ENCODE measurements at regions not wholly inside any gene's neighbourhood (a gene's known extent, or its start where the extent isn't known, plus 50 kb on each side); places are given as distances from the start of the nearest gene placed in this dataset.

DNA sequence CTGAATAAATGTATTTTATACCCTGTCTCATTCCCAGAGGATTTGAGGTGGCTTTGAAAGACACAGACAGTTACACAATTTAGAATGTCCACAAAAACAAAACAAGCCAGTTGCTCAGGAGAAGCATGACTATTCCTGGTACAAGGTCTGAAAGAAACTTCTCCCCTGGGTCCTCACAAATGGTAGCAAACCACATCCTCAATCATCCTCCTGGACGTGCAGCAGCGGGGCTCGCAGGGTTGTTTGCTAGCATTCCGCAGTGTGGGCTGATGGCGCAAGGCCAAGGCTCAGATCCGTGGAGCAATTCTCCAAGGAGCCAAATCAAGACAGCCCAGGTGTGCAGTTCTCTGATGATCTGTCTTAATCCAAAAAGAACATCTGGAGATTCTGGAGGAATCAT, 210.3 kb downstream of the ACTL7B start:
- no peak overlapping the region for H3K4me3 Mint-ChIP-seq
- no peaks in the 10 kb centered on the region for H3K27me3 Mint-ChIP-seq
- DNase-seq: no peak
- H3K4me1 Mint-ChIP-seq: no peaks in the 10 kb centered on the region
- H3K9me3 Mint-ChIP-seq: no peaks in the 10 kb centered on the region
- CTCF ChIA-PET: interaction anchor here (0.7 kb wide), 1 partner anchor 1428 kb away, joined by 3 read pairs; no protein-coding TSS in a partner anchor
- H3K27ac Mint-ChIP-seq: no peak overlapping the region
- no peaks in the 10 kb centered on the region for H3K36me3 Mint-ChIP-seq

DNA sequence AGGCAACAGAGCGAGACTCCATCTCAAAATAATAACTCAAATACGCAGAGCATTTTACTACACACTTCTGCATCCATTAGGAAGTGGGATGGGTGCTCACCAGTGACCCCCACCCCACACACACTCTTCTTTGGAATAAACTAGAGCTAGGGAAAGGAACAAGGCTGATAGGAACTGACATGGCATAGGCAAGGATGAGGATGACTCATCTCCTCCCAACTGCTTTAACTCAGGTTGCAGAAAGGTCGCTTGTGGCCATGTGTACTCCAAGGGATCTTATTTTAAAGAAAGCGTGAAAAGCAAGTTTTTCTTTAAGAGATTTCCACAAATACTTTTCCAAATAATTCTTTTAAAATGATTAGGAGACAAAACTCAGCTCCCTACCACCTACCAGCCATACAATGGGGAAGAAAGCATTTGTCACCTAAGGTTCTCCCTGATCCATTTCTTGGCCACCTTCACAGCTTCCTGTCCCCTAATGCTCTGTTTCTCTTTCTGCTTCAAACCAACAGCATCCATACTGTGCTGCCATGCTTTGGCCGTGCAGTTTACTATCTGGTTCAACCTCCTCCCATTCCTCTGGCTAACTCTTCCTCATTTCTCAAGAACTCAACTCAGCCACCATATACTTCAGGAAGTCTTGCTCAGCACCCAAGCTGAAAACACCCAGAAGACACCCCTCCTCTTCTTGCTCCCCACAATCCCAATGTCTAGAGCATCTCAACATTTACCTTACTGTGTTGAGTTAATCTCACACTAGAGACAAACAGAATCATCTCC, 211.9 kb downstream of the ACTL7B start:
- Mint-ChIP-seq H3K9me3 (no peaks in the 10 kb centered on the region), H3K4me1 (no peaks in the 10 kb centered on the region), H3K36me3 (no peaks in the 10 kb centered on the region), H3K27ac (no peak overlapping the region), H3K27me3 (no peaks in the 10 kb centered on the region), H3K4me3 (no peak overlapping the region)
- DNase-seq: no peak
- CTCF ChIA-PET: no interaction called here

DNA sequence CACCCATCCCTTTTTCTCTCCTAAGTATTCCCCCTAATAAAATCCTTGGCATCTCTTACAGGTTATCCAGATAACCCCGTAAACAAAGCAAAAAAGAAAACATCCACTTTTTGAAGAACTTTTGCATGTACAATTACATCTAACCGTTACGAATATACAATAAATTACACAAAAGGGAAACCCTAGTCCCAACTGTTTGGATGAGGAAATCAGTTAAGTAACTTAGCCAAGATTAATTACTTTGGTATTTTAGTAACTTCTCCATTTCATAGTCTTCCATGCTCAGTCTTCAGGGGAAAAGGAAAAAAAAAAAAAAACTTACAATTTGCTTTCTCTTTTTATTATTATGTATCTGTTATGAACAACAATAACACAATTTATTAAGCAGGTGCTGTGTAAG, 212.9 kb downstream of the ACTL7B start:
- no peak overlapping the region for H3K27ac Mint-ChIP-seq
- no peaks in the 10 kb centered on the region for H3K9me3 Mint-ChIP-seq
- H3K36me3 Mint-ChIP-seq: no peaks in the 10 kb centered on the region
- CTCF ChIA-PET: no interaction called here
- DNase-seq: no peak
- H3K27me3 Mint-ChIP-seq: no peaks in the 10 kb centered on the region
- no peak overlapping the region for H3K4me3 Mint-ChIP-seq
- no peaks in the 10 kb centered on the region for H3K4me1 Mint-ChIP-seq

DNA sequence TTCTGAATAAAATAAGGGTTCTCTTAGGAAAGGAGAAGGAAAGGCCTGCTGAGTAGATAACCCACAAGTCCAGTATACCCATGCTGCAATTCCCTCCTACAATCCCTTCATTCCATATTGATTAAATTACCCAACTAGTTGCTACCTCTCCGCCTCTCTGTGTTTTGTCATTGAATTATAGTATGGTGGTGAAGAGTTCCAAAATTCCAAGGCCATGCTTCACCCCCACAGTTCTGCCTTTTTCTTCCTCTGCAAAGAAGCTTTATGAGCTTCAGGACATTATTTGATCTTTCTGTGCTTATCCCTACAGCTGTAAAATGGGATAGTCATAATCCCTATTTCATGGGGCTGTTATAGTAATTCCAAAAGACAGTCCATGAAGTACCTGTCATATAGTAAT, 215.6 kb downstream of the ACTL7B start:
- no peaks in the 10 kb centered on the region for H3K36me3 Mint-ChIP-seq
- H3K9me3 Mint-ChIP-seq: peaks cover under 1% of the 10 kb centered on the region
- DNase-seq: no peak
- no peak overlapping the region for H3K27ac Mint-ChIP-seq
- CTCF ChIA-PET: no interaction called here
- H3K4me1 Mint-ChIP-seq: no peaks in the 10 kb centered on the region
- H3K27me3 Mint-ChIP-seq: no peaks in the 10 kb centered on the region
- H3K4me3 Mint-ChIP-seq: no peak overlapping the region

DNA sequence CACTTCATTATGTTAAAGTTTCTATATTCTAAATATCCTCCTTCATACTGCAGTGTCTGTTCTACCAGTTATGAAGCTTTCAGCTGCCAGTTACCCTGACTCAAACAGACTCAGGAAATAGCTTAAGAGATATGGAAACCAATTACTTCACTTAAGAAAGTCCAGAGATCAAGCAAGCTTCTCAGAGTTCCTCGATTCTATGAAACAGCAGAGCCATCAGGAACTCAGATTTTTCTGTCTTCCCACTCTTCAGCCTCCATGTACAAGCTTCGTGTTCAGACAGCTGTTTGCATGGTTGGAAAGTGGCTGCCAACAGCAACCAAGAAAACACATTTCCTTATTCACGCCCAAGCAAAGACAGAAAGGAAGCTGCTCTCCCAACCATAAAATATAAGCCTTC, 216.1 kb downstream of the ACTL7B start:
- no peak for DNase-seq
- no peaks in the 10 kb centered on the region for H3K27me3 Mint-ChIP-seq
- no peaks in the 10 kb centered on the region for H3K36me3 Mint-ChIP-seq
- no peaks in the 10 kb centered on the region for H3K4me1 Mint-ChIP-seq
- peaks cover 2% of the 10 kb centered on the region for H3K9me3 Mint-ChIP-seq
- no peak overlapping the region for H3K4me3 Mint-ChIP-seq
- CTCF ChIA-PET: no interaction called here
- no peak overlapping the region for H3K27ac Mint-ChIP-seq

DNA sequence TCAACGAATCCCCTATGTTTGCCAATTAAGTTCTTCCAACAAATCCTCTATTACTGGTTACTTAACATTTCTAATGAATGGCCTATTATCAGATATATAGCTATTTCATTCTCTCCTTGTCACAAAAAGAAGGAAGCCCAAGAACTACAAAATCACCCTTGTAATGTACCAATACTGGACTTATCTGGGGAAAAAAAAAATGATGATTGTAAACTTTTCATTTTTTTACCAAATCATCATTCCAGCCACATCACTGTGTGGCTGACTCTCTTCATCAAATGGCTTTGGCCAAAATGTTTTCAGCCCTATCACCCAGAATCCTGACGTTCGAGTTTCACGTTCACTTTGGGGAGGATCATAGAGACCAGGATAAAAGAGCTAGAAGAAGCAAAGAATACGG, 216.7 kb downstream of the ACTL7B start:
- no peak for DNase-seq
- CTCF ChIA-PET: no interaction called here
- no peak overlapping the region for H3K4me3 Mint-ChIP-seq
- H3K36me3 Mint-ChIP-seq: no peaks in the 10 kb centered on the region
- H3K27me3 Mint-ChIP-seq: no peaks in the 10 kb centered on the region
- H3K4me1 Mint-ChIP-seq: no peaks in the 10 kb centered on the region
- peaks cover 2% of the 10 kb centered on the region for H3K9me3 Mint-ChIP-seq
- H3K27ac Mint-ChIP-seq: no peak overlapping the region

DNA sequence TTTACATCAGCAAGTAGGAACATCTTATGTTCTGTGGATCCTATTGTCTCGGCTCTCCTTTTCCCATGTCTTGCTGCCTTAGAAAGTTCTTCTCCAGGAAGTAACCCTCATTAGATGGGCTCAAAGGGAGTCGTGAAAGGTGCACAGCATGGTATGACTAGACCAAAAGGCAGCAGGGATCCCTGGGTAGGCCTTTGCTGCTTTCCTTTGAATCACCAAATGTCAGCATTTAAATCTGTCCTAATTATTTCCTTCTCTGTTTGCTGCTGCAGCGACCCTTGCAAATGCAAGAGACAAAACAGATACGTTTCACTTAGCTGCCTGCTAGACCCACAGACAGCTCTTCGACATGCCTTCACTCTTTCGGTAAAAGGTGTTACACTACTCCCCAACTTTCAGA, 218.4 kb downstream of the ACTL7B start:
- CTCF ChIA-PET: no interaction called here
- no peaks in the 10 kb centered on the region for H3K36me3 Mint-ChIP-seq
- no peak overlapping the region for H3K4me3 Mint-ChIP-seq
- no peak overlapping the region for H3K27ac Mint-ChIP-seq
- no peak for DNase-seq
- H3K4me1 Mint-ChIP-seq: no peaks in the 10 kb centered on the region
- no peaks in the 10 kb centered on the region for H3K27me3 Mint-ChIP-seq
- peaks cover 2% of the 10 kb centered on the region for H3K9me3 Mint-ChIP-seq

DNA sequence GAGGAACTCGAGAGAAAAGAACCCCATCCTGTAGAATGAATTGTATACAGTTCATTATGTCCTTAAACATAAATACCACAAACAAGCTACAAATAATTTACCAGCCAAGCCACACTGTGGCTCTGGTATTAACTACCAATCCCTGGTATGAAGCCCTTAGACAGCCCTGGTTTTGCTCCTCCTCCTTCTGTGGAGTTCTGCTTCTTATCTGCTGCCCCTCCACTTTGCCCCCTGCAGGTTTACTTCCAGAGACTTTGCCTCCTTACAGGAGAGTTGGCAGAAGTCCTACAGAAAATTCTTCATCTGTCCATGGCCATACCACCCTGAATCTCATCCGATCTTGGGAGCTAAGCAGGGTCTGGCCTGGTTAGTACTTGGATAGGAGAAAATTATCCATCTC, 219.8 kb downstream of the ACTL7B start:
- no peaks in the 10 kb centered on the region for H3K36me3 Mint-ChIP-seq
- H3K4me1 Mint-ChIP-seq: no peaks in the 10 kb centered on the region
- no peaks in the 10 kb centered on the region for H3K27me3 Mint-ChIP-seq
- H3K4me3 Mint-ChIP-seq: no peak overlapping the region
- DNase-seq: no peak
- no peak overlapping the region for H3K27ac Mint-ChIP-seq
- peaks cover 2% of the 10 kb centered on the region for H3K9me3 Mint-ChIP-seq
- CTCF ChIA-PET: no interaction called here

DNA sequence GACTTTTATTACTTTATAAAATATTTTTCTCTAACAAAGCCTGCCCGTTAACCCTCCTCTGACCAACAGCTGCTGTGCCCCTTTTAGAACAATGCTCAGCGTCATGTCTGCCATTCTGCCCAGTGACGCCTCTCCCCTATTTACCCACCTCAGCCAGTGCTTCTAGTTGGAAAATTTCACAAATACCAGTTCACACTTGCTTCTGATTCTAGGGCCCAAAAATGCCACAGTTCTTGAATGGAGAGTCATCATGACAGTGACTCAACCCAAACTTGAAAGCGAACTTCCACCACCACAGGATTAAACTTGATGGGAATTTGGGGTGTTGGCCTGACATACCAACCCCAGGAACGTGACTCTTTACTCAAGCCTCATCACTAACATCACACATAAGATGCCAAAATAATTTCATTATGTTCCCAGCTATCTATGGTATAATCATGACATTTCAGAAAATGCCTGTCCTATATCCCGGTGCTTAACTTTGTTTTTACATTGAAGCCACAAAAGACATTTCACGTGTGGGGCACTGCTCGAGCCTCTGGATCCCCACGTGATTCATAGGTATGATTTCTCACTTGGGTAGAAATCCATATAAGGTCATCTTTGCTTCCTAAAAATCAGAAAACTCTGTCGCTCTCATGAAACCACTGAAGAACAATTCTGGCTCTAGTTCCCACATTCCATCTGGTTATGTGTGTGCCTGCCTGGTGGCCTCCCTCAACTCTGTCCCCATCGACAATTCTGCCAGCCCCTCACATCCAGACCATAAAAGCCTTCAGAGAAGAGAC, 220.9 kb downstream of the ACTL7B start:
- Mint-ChIP-seq H3K36me3 (no peaks in the 10 kb centered on the region), H3K27me3 (no peaks in the 10 kb centered on the region), H3K27ac (no peak overlapping the region), H3K4me3 (no peak overlapping the region), H3K9me3 (peaks cover 2% of the 10 kb centered on the region), H3K4me1 (no peaks in the 10 kb centered on the region)
- CTCF ChIA-PET: no interaction called here
- DNase-seq: no peak

DNA sequence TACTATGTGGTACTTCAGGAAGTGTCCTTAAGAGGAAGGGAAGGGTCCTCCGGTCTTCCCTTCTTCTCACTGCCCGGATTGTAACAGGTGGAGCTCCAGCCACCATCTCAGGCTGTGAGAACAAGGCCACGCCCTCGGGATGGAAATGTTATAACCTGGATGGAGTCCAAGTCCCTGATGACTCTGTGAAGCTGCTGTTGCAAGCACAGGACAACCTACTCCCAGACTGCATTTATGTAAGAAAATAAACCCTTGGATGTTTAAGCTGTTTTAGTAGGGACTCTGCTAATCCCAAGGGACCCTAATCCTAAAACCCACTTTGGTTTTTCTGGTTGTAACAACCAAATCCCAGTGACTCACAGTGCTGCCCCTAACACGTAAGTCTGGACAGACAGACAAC, 221.6 kb downstream of the ACTL7B start:
- H3K4me1 Mint-ChIP-seq: no peaks in the 10 kb centered on the region

DNA sequence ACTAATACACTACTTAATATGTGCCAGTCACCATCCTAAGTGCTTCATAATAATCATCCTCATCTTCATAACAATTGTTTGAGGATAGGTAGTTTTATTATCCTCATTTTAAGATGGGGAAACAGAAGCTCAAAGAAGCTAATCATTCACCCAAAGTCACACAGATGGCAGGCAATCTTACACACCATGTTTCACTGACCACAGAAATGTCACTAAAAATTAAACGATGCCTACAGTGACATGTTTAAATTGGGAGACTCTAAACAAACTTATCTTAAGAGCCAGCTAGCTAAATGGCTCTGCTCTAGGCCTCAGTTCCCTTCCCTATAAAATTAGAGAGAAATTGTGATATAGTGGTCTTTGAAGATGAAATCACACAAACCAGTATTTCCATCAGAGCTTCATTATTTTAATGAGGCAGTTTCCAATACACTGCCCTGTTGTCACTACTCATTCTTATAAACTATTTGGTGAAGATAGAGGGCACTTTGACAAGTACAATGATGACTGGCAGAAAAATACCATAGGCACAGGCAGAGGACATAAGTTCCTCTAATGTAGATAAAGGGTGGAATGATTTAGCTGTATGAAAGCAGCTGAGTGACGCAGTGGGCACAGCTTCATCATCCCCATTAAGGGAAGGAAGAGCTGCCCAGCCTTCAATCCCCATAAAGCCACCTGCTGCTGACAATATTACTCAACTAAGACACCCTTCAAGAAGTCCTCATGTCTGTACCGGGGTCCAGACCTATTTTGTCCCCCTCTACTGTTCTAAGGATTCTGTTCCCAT, 224.1 kb downstream of the ACTL7B start:
- H3K4me3 Mint-ChIP-seq: no peak overlapping the region
- peaks cover 2% of the 10 kb centered on the region for H3K9me3 Mint-ChIP-seq
- CTCF ChIA-PET: no interaction called here
- H3K4me1 Mint-ChIP-seq: no peaks in the 10 kb centered on the region
- no peak for DNase-seq
- no peaks in the 10 kb centered on the region for H3K36me3 Mint-ChIP-seq
- no peak overlapping the region for H3K27ac Mint-ChIP-seq
- H3K27me3 Mint-ChIP-seq: no peaks in the 10 kb centered on the region

More for the DNA sequence above, 221.6 kb downstream of the ACTL7B start:
- DNase-seq: no peak
- Mint-ChIP-seq H3K27ac (no peak overlapping the region), H3K9me3 (peaks cover 2% of the 10 kb centered on the region), H3K4me3 (no peak overlapping the region), H3K27me3 (no peaks in the 10 kb centered on the region), H3K36me3 (no peaks in the 10 kb centered on the region)
- CTCF ChIA-PET: no interaction called here

DNA sequence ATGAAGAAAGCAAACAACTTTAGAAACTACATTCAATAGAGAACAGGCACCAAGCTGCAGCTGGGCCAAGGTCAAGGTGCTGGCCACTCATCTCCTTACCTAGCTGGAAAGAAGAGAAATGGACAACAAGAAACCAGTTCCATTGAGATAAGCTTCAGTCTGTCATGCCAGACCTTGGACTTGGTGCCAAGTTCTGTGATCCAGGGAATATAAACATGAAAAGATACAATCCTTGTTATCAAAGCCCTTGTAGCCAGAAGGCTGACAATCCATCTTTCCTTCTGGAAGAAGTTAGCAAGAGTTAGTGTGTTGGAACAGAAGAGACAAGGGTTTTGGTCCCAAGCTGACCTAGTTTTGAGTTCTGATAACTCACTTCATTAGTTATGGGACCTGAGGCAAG, 227.5 kb downstream of the ACTL7B start:
- Mint-ChIP-seq H3K36me3 (no peaks in the 10 kb centered on the region), H3K9me3 (peaks cover 1% of the 10 kb centered on the region), H3K27me3 (no peaks in the 10 kb centered on the region), H3K4me1 (no peaks in the 10 kb centered on the region), H3K27ac (no peak overlapping the region), H3K4me3 (no peak overlapping the region)
- CTCF ChIA-PET: no interaction called here
- no peak for DNase-seq

DNA sequence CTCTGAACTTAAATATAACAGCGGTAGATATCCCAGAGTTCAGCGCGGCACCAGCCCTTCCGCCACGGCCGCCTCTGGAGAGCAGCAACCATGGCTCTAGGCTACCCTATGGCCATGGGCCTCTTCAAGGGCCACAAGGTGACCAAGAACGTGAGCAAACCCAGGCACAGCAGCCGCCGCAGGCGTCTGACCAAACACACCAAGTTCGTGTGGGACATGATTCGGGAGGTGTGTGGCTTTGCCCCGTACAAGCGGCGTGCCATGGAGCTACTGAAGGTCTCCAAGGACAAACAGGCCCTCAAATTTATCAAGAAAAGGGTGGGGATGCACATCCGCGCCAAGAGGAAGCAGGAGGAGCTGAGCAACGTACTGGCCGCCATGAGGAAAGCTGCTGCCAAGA, 229.0 kb downstream of the ACTL7B start:
- H3K4me3 Mint-ChIP-seq: no peak overlapping the region
- CTCF ChIA-PET: no interaction called here
- H3K36me3 Mint-ChIP-seq: no peaks in the 10 kb centered on the region
- H3K27ac Mint-ChIP-seq: no peak overlapping the region
- no peaks in the 10 kb centered on the region for H3K27me3 Mint-ChIP-seq
- H3K9me3 Mint-ChIP-seq: peaks cover 1% of the 10 kb centered on the region
- H3K4me1 Mint-ChIP-seq: no peaks in the 10 kb centered on the region
- no peak for DNase-seq

DNA sequence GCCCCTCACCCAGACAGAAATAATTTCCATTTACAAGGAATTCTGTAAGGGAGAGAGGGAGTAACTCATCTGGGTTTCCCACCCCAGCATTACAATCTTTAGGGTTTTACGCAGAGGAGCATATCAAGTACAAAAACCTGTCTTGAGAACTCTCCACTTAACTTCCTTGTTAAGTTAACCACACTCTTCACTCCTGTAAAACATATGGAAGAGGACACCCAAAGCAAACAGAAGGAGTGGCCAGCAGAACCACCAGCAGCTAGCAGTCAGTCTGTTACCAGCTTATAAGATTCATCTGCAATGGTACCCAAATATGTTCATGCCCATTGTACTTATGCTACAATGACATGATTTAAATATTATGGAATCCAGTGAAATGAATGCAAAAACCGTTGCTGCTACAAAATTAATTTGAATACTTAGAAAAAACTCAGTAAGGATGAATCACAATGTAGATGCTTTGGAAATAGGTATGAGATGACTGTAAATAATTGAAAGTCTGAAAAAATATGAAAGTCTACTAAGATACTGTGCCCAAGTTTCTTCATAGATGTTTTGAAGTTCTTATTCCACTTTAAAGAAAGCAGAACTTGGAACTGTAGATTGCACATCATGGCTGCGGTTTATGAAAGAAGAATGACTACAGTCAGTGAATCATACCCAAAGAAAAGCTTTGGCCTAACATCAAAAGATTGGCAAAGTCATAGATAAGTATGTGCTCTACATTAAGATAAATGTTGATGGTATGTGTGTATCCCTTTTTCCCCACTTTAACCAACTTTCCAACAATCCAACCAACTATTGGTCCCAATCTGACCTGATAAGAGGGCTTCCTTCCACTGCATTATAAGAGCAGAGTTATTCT, 233.6 kb downstream of the ACTL7B start:
- H3K27me3 Mint-ChIP-seq: no peaks in the 10 kb centered on the region
- H3K4me3 Mint-ChIP-seq: no peak overlapping the region
- H3K9me3 Mint-ChIP-seq: peaks cover 1% of the 10 kb centered on the region
- DNase-seq: no peak
- CTCF ChIA-PET: interaction anchor here (0.7 kb wide), 1 partner anchor 1238 kb away, joined by 3 read pairs; no protein-coding TSS in a partner anchor
- no peaks in the 10 kb centered on the region for H3K4me1 Mint-ChIP-seq
- no peak overlapping the region for H3K27ac Mint-ChIP-seq
- H3K36me3 Mint-ChIP-seq: no peaks in the 10 kb centered on the region
